SK-N-SH (cell line): ENCODE measurements at regions not wholly inside any gene's neighbourhood (a gene's known extent, or its start where the extent isn't known, plus 50 kb on each side); places are given as distances from the start of the nearest gene placed in this dataset.

Source experiments
- CTCF ChIA-PET: fragments of 300-600, 350-600 bp; formaldehyde crosslinking; extraction: SDS; loops from one replicate; lab custom pipeline; 2021; lab: Yijun Ruan, JAX
- POLR2A ChIA-PET: fragments of 350-600 bp; sonication (Branson Sonifier 250); formaldehyde crosslinking; extraction: SDS; loops from one replicate; lab custom pipeline; 2020; ENCODE audit warnings: antibody characterized with exemption, inconsistent platforms; lab: Yijun Ruan, JAX
- DNase-seq: peaks from one replicate; pipeline ENCODE4 v3.0.0; 2012
- H2AFZ ChIP-seq: fragments of 200-600 bp; sonication (generic); 2 replicates; pipeline ENCODE4 v1.8.1; 2016; ENCODE audit warnings: antibody characterized with exemption, mild to moderate bottlenecking, low read depth
- H3F3A ChIP-seq: fragments of 200-600 bp; sonication (generic); replicated peaks from 2 replicates; pipeline ENCODE3; 2016; ENCODE audit warnings: antibody characterized with exemption, mild to moderate bottlenecking; ENCODE audit not compliant: insufficient read depth
- H3K27ac ChIP-seq, 2 experiments: fragments of 200-500 bp in 1 of 2; fragments of 200-600 bp in 1 of 2; sonication (Bioruptor generic) in 1 of 2; sonication (generic), shearing (Covaris generic) in 1 of 2; 2 replicates each; pipeline versions ENCODE4 v1.5.1 to v1.6.1; 2014 to 2016; ENCODE audit warnings: low read depth in 2 of 2, inconsistent platforms in 1 of 2, low read length in 1 of 2, mild to moderate bottlenecking in 1 of 2, mixed read lengths in 1 of 2
- H3K27me3 ChIP-seq: fragments of 200-600 bp; sonication (generic), shearing (Covaris generic); 2 replicates; pipeline ENCODE4 v1.6.1; 2016; ENCODE audit warnings: mixed run types; ENCODE audit not compliant: insufficient read depth
- H3K36me3 ChIP-seq, 2 experiments: fragments of 200-500 bp in 1 of 2; fragments of 200-600 bp in 1 of 2; sonication (Bioruptor generic) in 1 of 2; sonication (generic) in 1 of 2; replicated peaks in 1 of 2; 2 replicates each; pipeline versions ENCODE3 to v1.5.1; 2014 to 2016; ENCODE audit warnings: low read length in 1 of 2, mild to moderate bottlenecking in 1 of 2; ENCODE audit not compliant: insufficient read depth in 2 of 2, control insufficient read depth in 1 of 2
- H3K4me1 ChIP-seq, 2 experiments: fragments of 200-500 bp in 1 of 2; fragments of 200-600 bp in 1 of 2; sonication (Bioruptor generic) in 1 of 2; sonication (generic), shearing (Covaris generic) in 1 of 2; 2 replicates each; pipeline versions ENCODE4 v1.5.1 to v1.6.1; 2014 to 2016; ENCODE audit warnings: low read depth in 1 of 2, low read length in 1 of 2, mixed run types in 1 of 2; ENCODE audit not compliant: insufficient read depth in 2 of 2, control insufficient read depth in 1 of 2
- H3K4me2 ChIP-seq: fragments of 200-600 bp; sonication (generic), shearing (Covaris generic); 2 replicates; pipeline ENCODE4 v1.6.1; 2017; ENCODE audit warnings: mixed run types
- H3K4me3 ChIP-seq, 2 experiments: fragments of 200-500 bp in 1 of 2; fragments of 200-600 bp in 1 of 2; sonication (Bioruptor generic) in 1 of 2; sonication (generic), shearing (Covaris generic) in 1 of 2; 2 replicates each; pipeline versions ENCODE4 v1.5.1 to v1.8.1; 2014 to 2016; ENCODE audit warnings: low read depth in 2 of 2, inconsistent platforms in 1 of 2, low read length in 1 of 2, mild to moderate bottlenecking in 1 of 2, mixed read lengths in 1 of 2, moderate library complexity in 1 of 2
- H3K79me2 ChIP-seq: fragments of 200-600 bp; sonication (generic); 2 replicates; pipeline ENCODE4 v1.8.1; 2017; ENCODE audit warnings: mild to moderate bottlenecking; ENCODE audit not compliant: insufficient read depth
- H3K9ac ChIP-seq: fragments of 200-600 bp; sonication (generic); 2 replicates; pipeline ENCODE4 v1.6.1; 2017; ENCODE audit warnings: mixed run types
- H3K9me2 ChIP-seq: fragments of 200-600 bp; sonication (generic); 2 replicates; pipeline ENCODE4 v1.6.1; 2017; ENCODE audit warnings: mixed run types
- H3K9me3 ChIP-seq: fragments of 200-600 bp; sonication (generic); 2 replicates; pipeline ENCODE4 v1.6.1; 2017; ENCODE audit warnings: mixed run types, mild to moderate bottlenecking, moderate library complexity
- H4K20me1 ChIP-seq: fragments of 200-600 bp; sonication (generic); 2 replicates; pipeline ENCODE4 v1.6.1; 2017; ENCODE audit warnings: mild to moderate bottlenecking, mixed run types; ENCODE audit not compliant: insufficient read depth
- FOXJ3 ChIP-seq: sonication (generic); formaldehyde crosslinking; IDR thresholded peaks from 2 replicates; pipeline ENCODE4 v1.5.1; 2020; ENCODE audit warnings: mild to moderate bottlenecking, missing genetic modification reagents
- GABPA ChIP-seq: IDR thresholded peaks from 2 replicates; pipeline ENCODE4 v1.4.0; 2012; ENCODE audit warnings: low read depth, mild to moderate bottlenecking
- GATA2 ChIP-seq: sonication (generic); formaldehyde crosslinking; IDR thresholded peaks from 2 replicates; pipeline ENCODE4 v1.5.0; 2020; ENCODE audit warnings: mild to moderate bottlenecking, missing genetic modification reagents
- JUND ChIP-seq: IDR thresholded peaks from 2 replicates; pipeline ENCODE4 v1.4.0; 2012
- MEF2A ChIP-seq: IDR thresholded peaks from 2 replicates; pipeline ENCODE4 v1.4.0; 2012; ENCODE audit warnings: low read depth, borderline replicate concordance
- MXI1 ChIP-seq: IDR thresholded peaks from 2 replicates; pipeline ENCODE4 v1.6.1; 2012; ENCODE audit warnings: mild to moderate bottlenecking, low read depth, low read length, improper control_type of control experiment
- NFIC ChIP-seq: IDR thresholded peaks from 2 replicates; pipeline ENCODE4 v1.4.0; 2012; ENCODE audit warnings: borderline replicate concordance
- NRF1 ChIP-seq: IDR thresholded peaks from 2 replicates; pipeline ENCODE4 v1.6.1; 2012; ENCODE audit warnings: low read depth, mild to moderate bottlenecking, low read length
- POLR2AphosphoS5 ChIP-seq: IDR thresholded peaks from 2 replicates; pipeline ENCODE4 v1.6.1; 2012; ENCODE audit warnings: low read depth, low read length
- RAD21 ChIP-seq: IDR thresholded peaks from 2 replicates; pipeline ENCODE4 v1.6.1; 2012; ENCODE audit warnings: mild to moderate bottlenecking, low read length
- RCOR1 ChIP-seq: fragments of 150-350 bp; IDR thresholded peaks from 2 replicates; pipeline ENCODE4 v1.6.1; 2017; ENCODE audit warnings: antibody characterized with exemption, low read length
- RFX5 ChIP-seq: IDR thresholded peaks from 2 replicates; pipeline ENCODE4 v1.6.1; 2012; ENCODE audit warnings: mild to moderate bottlenecking, improper control_type of control experiment, low read length
- RXRA ChIP-seq: IDR thresholded peaks from 2 replicates; pipeline ENCODE4 v1.4.0; 2012; ENCODE audit warnings: low read depth, mild to moderate bottlenecking, borderline replicate concordance
- SIN3A ChIP-seq: IDR thresholded peaks from 2 replicates; pipeline ENCODE4 v1.6.1; 2012; ENCODE audit warnings: low read depth, mild to moderate bottlenecking, low read length, moderate library complexity, borderline replicate concordance
- SMC3 ChIP-seq: IDR thresholded peaks from 2 replicates; pipeline ENCODE4 v1.6.1; 2012; ENCODE audit warnings: low read depth, low read length, improper control_type of control experiment
- TAF1 ChIP-seq: IDR thresholded peaks from 2 replicates; pipeline ENCODE4 v1.6.1; 2012; ENCODE audit warnings: low read depth, mild to moderate bottlenecking, low read length, moderate library complexity, borderline replicate concordance
- WGBS: methylation state at CpG from one replicate; pipeline ENCODE4 v1.1.6; 2017; ENCODE audit warnings: low lambda C conversion rate; 5-methylcytosine and 5-hydroxymethylcytosine counted together
- TF ChIP-seq, protein P1 (sequence below): IDR thresholded peaks from 2 replicates; pipeline ENCODE4 v1.6.1; 2012; ENCODE audit warnings: mild to moderate bottlenecking, low read depth, low read length, moderate library complexity
- TF ChIP-seq, protein P2 (sequence below): fragments of 200-600 bp; sonication (generic); IDR thresholded peaks from 2 replicates; pipeline ENCODE4 v1.6.1; 2017; ENCODE audit warnings: antibody characterized with exemption, mild to moderate bottlenecking, moderate library complexity
- TF ChIP-seq, protein P3 (sequence below): IDR thresholded peaks from 2 replicates; pipeline ENCODE4 v1.4.0; 2012; ENCODE audit warnings: low read depth, borderline replicate concordance
- TF ChIP-seq, protein P4 (sequence below): IDR thresholded peaks from 2 replicates; pipeline ENCODE4 v1.4.0; 2012; ENCODE audit warnings: low read depth

DNA sequence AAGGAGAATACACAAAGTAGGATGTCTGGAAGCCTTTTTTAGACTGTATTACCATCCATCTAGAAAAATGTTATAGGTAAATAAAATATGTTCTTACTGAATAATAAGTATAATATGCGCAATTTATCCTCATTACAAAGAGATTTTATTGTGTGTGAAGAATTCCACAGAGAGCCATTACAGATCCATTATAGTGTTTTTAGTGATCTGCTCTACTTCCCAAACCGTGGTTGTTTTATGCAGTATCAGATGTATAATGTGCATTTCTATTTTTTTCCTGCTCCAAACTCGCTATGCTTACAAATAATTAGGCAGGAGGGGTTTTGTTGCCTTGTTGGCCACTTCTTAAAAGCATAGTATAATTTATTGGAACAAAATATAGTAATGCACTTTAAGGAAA is 447.8 kb downstream of the USP25 start (continued):
- TF ChIP-seq, protein P1, sequence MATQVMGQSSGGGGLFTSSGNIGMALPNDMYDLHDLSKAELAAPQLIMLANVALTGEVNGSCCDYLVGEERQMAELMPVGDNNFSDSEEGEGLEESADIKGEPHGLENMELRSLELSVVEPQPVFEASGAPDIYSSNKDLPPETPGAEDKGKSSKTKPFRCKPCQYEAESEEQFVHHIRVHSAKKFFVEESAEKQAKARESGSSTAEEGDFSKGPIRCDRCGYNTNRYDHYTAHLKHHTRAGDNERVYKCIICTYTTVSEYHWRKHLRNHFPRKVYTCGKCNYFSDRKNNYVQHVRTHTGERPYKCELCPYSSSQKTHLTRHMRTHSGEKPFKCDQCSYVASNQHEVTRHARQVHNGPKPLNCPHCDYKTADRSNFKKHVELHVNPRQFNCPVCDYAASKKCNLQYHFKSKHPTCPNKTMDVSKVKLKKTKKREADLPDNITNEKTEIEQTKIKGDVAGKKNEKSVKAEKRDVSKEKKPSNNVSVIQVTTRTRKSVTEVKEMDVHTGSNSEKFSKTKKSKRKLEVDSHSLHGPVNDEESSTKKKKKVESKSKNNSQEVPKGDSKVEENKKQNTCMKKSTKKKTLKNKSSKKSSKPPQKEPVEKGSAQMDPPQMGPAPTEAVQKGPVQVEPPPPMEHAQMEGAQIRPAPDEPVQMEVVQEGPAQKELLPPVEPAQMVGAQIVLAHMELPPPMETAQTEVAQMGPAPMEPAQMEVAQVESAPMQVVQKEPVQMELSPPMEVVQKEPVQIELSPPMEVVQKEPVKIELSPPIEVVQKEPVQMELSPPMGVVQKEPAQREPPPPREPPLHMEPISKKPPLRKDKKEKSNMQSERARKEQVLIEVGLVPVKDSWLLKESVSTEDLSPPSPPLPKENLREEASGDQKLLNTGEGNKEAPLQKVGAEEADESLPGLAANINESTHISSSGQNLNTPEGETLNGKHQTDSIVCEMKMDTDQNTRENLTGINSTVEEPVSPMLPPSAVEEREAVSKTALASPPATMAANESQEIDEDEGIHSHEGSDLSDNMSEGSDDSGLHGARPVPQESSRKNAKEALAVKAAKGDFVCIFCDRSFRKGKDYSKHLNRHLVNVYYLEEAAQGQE, result no peak

DNA sequence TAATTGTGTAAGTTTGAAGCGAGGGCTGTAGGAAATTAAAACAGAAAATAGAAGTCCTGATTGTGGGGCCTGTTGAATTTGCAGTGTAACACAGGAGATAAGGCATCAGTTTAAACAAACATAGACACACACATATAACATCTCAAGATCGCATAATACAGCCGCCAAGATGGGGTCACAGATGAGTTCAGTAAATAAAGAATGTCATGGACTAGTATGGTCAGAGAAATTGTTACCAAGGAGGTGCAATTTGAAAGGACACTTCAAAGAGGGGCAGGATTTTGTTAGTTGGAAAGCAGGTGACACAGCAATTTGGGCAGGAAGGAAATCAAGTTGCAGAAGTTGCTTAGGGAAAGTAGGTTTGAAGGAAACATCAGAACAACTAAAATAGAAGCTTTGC is 450.0 kb downstream of the USP25 start:
- no peak for TF ChIP-seq NFIC
- no peak for TF ChIP-seq POLR2AphosphoS5
- no peak for TF ChIP-seq RCOR1
- TF ChIP-seq JUND, result no peak
- TF ChIP-seq, protein P2, sequence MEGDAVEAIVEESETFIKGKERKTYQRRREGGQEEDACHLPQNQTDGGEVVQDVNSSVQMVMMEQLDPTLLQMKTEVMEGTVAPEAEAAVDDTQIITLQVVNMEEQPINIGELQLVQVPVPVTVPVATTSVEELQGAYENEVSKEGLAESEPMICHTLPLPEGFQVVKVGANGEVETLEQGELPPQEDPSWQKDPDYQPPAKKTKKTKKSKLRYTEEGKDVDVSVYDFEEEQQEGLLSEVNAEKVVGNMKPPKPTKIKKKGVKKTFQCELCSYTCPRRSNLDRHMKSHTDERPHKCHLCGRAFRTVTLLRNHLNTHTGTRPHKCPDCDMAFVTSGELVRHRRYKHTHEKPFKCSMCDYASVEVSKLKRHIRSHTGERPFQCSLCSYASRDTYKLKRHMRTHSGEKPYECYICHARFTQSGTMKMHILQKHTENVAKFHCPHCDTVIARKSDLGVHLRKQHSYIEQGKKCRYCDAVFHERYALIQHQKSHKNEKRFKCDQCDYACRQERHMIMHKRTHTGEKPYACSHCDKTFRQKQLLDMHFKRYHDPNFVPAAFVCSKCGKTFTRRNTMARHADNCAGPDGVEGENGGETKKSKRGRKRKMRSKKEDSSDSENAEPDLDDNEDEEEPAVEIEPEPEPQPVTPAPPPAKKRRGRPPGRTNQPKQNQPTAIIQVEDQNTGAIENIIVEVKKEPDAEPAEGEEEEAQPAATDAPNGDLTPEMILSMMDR, result no peak
- no peak for TF ChIP-seq RAD21
- TF ChIP-seq GATA2 (CRISPR knock-in tag), result no peak
- no peak for TF ChIP-seq RFX5
- no peak for TF ChIP-seq GABPA
- TF ChIP-seq MEF2A, result no peak
- no peak for TF ChIP-seq SMC3
- no peak for TF ChIP-seq SIN3A
- TF ChIP-seq, protein P3, sequence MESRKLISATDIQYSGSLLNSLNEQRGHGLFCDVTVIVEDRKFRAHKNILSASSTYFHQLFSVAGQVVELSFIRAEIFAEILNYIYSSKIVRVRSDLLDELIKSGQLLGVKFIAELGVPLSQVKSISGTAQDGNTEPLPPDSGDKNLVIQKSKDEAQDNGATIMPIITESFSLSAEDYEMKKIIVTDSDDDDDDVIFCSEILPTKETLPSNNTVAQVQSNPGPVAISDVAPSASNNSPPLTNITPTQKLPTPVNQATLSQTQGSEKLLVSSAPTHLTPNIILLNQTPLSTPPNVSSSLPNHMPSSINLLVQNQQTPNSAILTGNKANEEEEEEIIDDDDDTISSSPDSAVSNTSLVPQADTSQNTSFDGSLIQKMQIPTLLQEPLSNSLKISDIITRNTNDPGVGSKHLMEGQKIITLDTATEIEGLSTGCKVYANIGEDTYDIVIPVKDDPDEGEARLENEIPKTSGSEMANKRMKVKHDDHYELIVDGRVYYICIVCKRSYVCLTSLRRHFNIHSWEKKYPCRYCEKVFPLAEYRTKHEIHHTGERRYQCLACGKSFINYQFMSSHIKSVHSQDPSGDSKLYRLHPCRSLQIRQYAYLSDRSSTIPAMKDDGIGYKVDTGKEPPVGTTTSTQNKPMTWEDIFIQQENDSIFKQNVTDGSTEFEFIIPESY, result no peak
- no peak for TF ChIP-seq FOXJ3
- no peak for TF ChIP-seq NRF1
- TF ChIP-seq TAF1, result no peak
- TF ChIP-seq RXRA, result no peak
- TF ChIP-seq, protein P1, result no peak
- TF ChIP-seq, protein P4, sequence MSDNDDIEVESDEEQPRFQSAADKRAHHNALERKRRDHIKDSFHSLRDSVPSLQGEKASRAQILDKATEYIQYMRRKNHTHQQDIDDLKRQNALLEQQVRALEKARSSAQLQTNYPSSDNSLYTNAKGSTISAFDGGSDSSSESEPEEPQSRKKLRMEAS, result no peak
- no peak for TF ChIP-seq MXI1
- CTCF ChIA-PET, result interaction anchor here (0.9 to 1.6 kb wide), 4 partner anchors 14 to 42 kb away, joined by 3 read pairs; no protein-coding TSS in a partner anchor
- Histone ChIP-seq H3K4me1 (no peaks in the 10 kb centered on the region), H4K20me1 (no peaks in the 10 kb centered on the region), H3F3A (no peaks in the 10 kb centered on the region), H3K36me3 (no peaks in the 10 kb centered on the region), H2AFZ (no peak overlapping the region), H3K79me2 (no peaks in the 10 kb centered on the region), H3K27me3 (no peaks in the 10 kb centered on the region), H3K9me2 (no peaks in the 10 kb centered on the region), H3K9me3 (no peaks in the 10 kb centered on the region), H3K27ac (no peak overlapping the region), H3K4me3 (no peak overlapping the region), H3K9ac (no peak overlapping the region), H3K4me2 (no peak overlapping the region)
- 47% methylated on average over 3 of the region's 3 CpGs for WGBS
- POLR2A ChIA-PET, result no interaction called here
- no peak for DNase-seq
